ENCODE measurements at regions not wholly inside any gene's neighbourhood (a gene's known extent, or its start where the extent isn't known, plus 50 kb on each side); places are given as distances from the start of the nearest gene placed in this dataset.
A peak's percentile ranks its signal among the peaks of the same experiment; 100 is the strongest.

GRCh38 chr11:28730336-28730735 lies 622.1 kb downstream of the METTL15 start:
- no peak for DNase-seq (ENCODE audit: low spot score)

DNA sequence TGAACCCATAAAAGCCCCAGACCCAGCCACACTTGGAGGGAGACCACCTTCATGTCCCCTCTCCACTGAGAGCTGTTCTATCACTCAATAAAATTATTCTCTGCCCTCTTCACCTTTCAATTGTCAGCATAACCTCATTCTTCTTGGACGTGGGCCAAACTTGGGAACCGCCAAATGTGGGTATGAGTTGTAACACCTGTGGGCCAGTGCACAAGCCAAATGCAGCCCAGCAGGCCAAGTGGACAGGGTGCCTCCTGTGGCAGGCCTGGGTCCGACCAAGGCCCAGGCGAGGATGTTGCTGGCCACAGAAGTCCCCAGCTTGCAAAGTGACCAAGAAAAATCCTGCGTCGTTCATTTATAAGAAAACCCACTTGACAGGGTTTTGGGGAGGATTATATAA lies 621.2 kb downstream of the METTL15 start:
- no peak for DNase-seq (ENCODE audit: low spot score)

GRCh38 chr11:28728666-28729065 lies 620.5 kb downstream of the METTL15 start:
- no peak for DNase-seq (ENCODE audit: low spot score)

DNA sequence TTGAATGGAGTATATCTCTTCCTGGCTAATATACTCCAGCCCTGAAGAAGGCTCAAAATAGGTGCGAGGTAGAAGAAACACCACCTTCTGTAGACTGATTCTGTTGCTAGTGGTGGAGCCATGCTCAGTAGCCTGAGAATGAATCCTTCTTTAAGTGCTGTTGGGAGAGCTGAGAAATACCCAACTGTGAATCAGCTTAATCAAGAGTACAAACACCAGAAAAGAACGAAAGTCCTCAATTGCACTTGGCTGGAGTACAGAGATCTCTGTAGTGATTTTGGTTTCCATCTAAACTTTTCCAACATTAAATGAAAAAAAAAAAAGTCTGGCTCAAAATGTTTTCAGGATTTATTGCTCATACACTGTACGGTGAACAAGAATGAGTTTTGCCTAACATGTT lies 619.1 kb downstream of the METTL15 start:
- no peak for DNase-seq (ENCODE audit: low spot score)

GRCh38 chr11:28726432-28726831 lies 618.2 kb downstream of the METTL15 start:
- no peak for DNase-seq (ENCODE audit: low spot score)

- DNase-seq (ENCODE audit: low spot score): no peak
Measured at GRCh38 chr11:28715726-28716125, 607.5 kb downstream of the METTL15 start.

GRCh38 chr11:28713850-28714249 lies 605.7 kb downstream of the METTL15 start:
- no peak for DNase-seq (ENCODE audit: low spot score)

DNA sequence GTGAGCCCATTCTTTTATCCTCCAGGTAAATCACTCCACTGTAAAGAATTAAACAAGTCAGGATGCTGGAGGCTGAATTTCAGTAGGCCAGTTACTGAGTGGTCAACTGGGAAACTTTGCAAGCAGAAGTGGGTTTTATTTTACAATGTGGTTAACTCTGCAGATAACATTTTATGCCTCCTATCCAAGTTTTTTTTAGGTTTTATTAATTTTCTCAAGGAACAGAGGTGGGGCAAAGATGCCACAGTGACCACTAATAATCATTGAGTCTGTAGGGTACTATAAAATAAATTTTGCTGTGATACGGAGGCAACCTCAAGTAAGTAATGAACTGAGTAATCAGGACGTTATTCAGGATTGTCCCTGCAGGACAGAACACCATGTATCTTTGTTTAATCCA lies 599.9 kb downstream of the METTL15 start:
- no peak for DNase-seq (ENCODE audit: low spot score)

- no peak for DNase-seq (ENCODE audit: low spot score)
Measured at GRCh38 chr11:28704801-28705200, 596.6 kb downstream of the METTL15 start.

DNA sequence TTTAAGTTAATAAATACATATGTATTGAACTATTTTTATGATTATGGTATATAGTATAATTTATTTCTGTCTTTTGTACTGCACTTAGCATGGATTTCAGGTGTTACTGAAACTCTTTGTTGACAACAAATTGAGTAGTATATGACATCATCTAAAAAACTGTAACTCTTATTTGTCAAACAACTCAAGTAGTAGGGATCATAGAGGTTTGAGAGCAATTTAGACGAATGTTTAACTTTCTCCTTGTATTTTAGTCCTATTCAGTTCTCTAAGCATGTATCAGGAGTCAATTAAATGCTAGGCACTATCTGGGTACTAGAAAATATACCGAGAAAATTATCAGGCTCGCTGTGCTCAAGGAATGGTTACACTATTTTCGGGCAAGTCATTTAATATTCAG lies 595.2 kb downstream of the METTL15 start:
- no peak for DNase-seq (ENCODE audit: low spot score)

GRCh38 chr11:28702871-28703270 lies 594.7 kb downstream of the METTL15 start:
- no peak for DNase-seq (ENCODE audit: low spot score)

GRCh38 chr11:28702450-28702790 lies 594.2 kb downstream of the METTL15 start:
- no peak for DNase-seq (ENCODE audit: low spot score)

DNA sequence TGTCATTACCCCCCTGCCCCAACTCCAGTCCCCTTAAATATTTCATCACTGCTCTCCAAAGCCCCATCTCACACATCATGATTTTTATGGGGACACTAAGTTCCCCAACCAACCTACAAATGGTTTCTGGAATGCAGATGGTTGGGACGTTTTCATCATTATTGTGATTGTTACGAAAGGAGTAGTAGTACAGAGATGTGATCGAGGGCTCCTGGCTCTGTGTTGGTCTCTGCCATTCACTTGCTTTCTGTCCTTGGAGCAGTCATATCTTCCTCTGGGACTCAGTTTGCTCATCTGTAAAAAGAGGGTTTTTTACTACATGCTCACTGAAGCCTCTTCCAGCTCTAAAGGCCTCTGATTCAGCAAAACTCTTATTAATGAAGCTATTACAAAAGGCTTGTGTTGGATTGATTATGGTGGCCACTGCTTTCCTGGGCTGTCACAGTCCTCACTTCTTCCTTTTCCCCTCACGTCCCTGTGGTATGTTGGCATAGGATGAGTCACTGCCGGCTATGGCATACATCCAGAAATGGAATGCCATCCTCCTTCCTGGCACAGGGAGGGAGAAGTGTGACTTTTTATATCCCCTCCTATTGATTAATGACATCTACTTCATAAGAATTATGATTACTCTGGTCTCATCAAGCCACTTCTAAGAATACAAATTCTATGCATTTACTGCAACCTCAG lies 593.7 kb downstream of the METTL15 start:
- peak; percentile 85 for DNase-seq (ENCODE audit: low spot score)

GRCh38 chr11:28699701-28700100 lies 591.5 kb downstream of the METTL15 start:
- no peak for DNase-seq (ENCODE audit: low spot score)

- DNase-seq (ENCODE audit: low spot score): peak; percentile 41
Measured at GRCh38 chr11:28697920-28698827, 590.0 kb downstream of the METTL15 start.

DNA sequence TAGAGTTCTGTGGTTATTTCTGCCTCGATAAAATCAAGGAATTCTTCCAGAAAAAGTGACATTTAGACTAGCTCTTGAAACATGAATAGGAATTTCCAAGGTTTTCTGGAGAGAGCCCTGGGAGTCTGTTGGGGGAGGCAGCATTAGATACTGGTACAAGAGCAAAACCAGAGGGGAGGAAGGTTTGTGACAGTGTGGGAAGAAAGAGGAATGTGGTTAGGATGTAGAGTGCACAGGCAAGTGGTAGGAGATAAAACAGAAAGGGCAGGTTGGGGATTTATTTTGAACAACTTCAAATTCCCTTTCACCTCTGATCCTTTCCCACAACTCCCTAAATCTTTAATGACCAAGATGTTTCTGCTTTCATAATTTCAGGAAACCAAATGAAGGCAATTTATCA lies 588.4 kb downstream of the METTL15 start:
- no peak for DNase-seq (ENCODE audit: low spot score)

DNA sequence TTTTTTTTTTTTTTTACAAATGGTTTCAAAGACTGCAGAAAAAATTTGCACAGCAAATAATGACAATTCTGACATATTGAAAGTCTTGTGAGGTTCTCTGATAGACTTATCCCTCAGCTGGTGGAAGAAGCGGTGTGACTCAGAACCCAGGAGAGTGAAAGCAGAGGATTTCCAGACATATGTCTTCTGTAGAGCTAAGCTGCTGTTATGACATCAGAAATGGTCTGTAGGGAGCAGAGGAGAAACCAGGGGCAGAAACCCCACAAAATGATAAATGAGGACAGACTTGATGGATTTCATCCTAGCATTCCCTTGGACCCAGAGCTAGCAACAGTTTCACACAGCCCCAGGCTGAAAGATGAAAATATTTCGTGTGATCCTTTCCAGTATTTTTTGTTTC lies 582.6 kb downstream of the METTL15 start:
- no peak for DNase-seq (ENCODE audit: low spot score)

- DNase-seq (ENCODE audit: low spot score): no peak
Measured at GRCh38 chr11:28684011-28684586, 575.9 kb downstream of the METTL15 start.

- DNase-seq (ENCODE audit: low spot score): no peak
Measured at GRCh38 chr11:28679795-28680468, 571.7 kb downstream of the METTL15 start.

DNA sequence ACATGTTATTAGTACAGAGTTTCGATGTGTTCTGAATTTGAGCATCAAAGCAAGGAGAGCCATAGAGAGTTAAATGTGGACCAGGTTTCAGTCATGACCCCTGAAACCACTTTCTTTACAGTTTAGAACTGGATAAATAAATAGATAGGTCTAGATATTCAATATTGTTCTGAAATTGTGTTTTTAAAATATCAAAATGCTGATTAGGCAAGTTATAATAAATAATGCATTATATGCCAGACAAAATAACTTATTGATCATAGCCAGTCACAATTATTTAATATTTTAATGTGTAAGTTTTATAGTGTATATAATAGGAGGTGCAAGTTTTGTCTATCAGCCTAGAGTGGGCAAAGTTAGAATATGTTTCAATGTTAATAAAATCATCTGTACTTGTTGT lies 569.5 kb downstream of the METTL15 start:
- DNase-seq (ENCODE audit: low spot score): no peak

GRCh38 chr11:28675183-28675582 lies 567.0 kb downstream of the METTL15 start:
- DNase-seq (ENCODE audit: low spot score): no peak

- peak; percentile 52 for DNase-seq (ENCODE audit: low spot score)
Measured at GRCh38 chr11:28674433-28675103, 566.4 kb downstream of the METTL15 start.

Measured in SW480 (cell line).